ENCODE measurements at regions not wholly inside any gene's neighbourhood (a gene's known extent, or its start where the extent isn't known, plus 50 kb on each side); places are given as distances from the start of the nearest gene placed in this dataset.

GRCh38 chr15:77720655-77721054 lies 87.9 kb upstream of the LINGO1 start:
- intact Hi-C loops (cut with DNase I; ENCODE audit: low total_unique reads): no loop called here
- Histone ChIP-seq H3K9me3 (no peaks in the 10 kb centered on the region), H3K27me3 (peaks cover 0 to 69% (median 27%) of the 10 kb centered on the region in 3 donors), H3K4me3 (no peak overlapping the region), H3K36me3 (no peaks in the 10 kb centered on the region), H3K4me1 (no peaks in the 10 kb centered on the region), H3K27ac (no peak overlapping the region)
- peak in 1 of 2 donors; percentile 26 for DNase-seq
- WGBS, 5 donors: 59 to 73% (median 61%) methylated on average over 10 of the region's 10 CpGs
- no peak for TF ChIP-seq CTCF (IDR thresholded peaks at IDR 0.05)
- no peak for TF ChIP-seq EP300 (IDR thresholded peaks at IDR 0.05)
- no peak for TF ChIP-seq POLR2AphosphoS5 (IDR thresholded peaks at IDR 0.05)
- no peak for TF ChIP-seq POLR2A (IDR thresholded peaks at IDR 0.05)

GRCh38 chr15:77720173-77720572 lies 87.5 kb upstream of the LINGO1 start:
- no peaks in the 10 kb centered on the region for H3K4me1 ChIP-seq
- H3K36me3 ChIP-seq: no peaks in the 10 kb centered on the region
- WGBS, 5 donors: 48 to 70% (median 63%) methylated on average over 11 to 15 of the region's 15 CpGs
- no peak for DNase-seq
- no peak for TF ChIP-seq EP300 (IDR thresholded peaks at IDR 0.05)
- no peak for TF ChIP-seq POLR2A (IDR thresholded peaks at IDR 0.05)
- TF ChIP-seq POLR2AphosphoS5 (IDR thresholded peaks at IDR 0.05): no peak
- no peaks in the 10 kb centered on the region for H3K9me3 ChIP-seq
- H3K4me3 ChIP-seq: no peak overlapping the region
- H3K27me3 ChIP-seq: peaks cover 0 to 69% (median 27%) of the 10 kb centered on the region in 3 donors
- H3K27ac ChIP-seq: no peak overlapping the region
- intact Hi-C loops (cut with DNase I; ENCODE audit: low total_unique reads): no loop called here

- Histone ChIP-seq H3K4me1 (no peaks in the 10 kb centered on the region), H3K27me3 (peaks cover 0 to 69% (median 22%) of the 10 kb centered on the region in 3 donors), H3K36me3 (no peaks in the 10 kb centered on the region), H3K4me3 (no peak overlapping the region), H3K9me3 (no peaks in the 10 kb centered on the region), H3K27ac (no peak overlapping the region)
- TF ChIP-seq CTCF (IDR thresholded peaks at IDR 0.05) (no peak), POLR2AphosphoS5 (IDR thresholded peaks at IDR 0.05) (no peak), EP300 (IDR thresholded peaks at IDR 0.05) (no peak), POLR2A (IDR thresholded peaks at IDR 0.05) (no peak)
- intact Hi-C loops (cut with DNase I; ENCODE audit: low total_unique reads): no loop called here
- WGBS, 5 donors: 62 to 76% (median 67%) methylated on average over 7 to 11 of the region's 11 CpGs
- DNase-seq: no peak
These were observed 86.7 kb upstream of the LINGO1 start for GRCh38 chr15:77719450-77719849.

GRCh38 chr15:77717333-77717990 lies 84.8 kb upstream of the LINGO1 start:
- no peak overlapping the region for H3K27ac ChIP-seq
- H3K4me3 ChIP-seq: no peak overlapping the region
- no peaks in the 10 kb centered on the region for H3K36me3 ChIP-seq
- TF ChIP-seq POLR2A (IDR thresholded peaks at IDR 0.05) (no peak), POLR2AphosphoS5 (IDR thresholded peaks at IDR 0.05) (no peak), EP300 (IDR thresholded peaks at IDR 0.05) (no peak), CTCF (IDR thresholded peaks at IDR 0.05) (no peak)
- no peaks in the 10 kb centered on the region for H3K9me3 ChIP-seq
- H3K4me1 ChIP-seq: no peaks in the 10 kb centered on the region
- intact Hi-C loops (cut with DNase I; ENCODE audit: low total_unique reads): no loop called here
- WGBS, 5 donors: 50 to 68% (median 63%) methylated on average over 2 to 14 of the region's 14 CpGs
- peak in 1 of 2 donors; percentile 21 for DNase-seq
- H3K27me3 ChIP-seq: peaks cover 0 to 59% (median 15%) of the 10 kb centered on the region in 3 donors
